RCC 7860 (cell line): ENCODE measurements at regions not wholly inside any gene's neighbourhood (a gene's known extent, or its start where the extent isn't known, plus 50 kb on each side); places are given as distances from the start of the nearest gene placed in this dataset.

Experiments
- DNase-seq: peaks from one replicate; pipeline ENCODE4 v3.0.0-alpha.2; 2015; ENCODE audit warnings: low spot score
- FAIRE-seq: peaks from 2 replicates; lab custom pipeline; 2012; peaks lifted over from hg19 to GRCh38; lab: Jason Lieb, UNC

- no peak for FAIRE-seq
- no peak for DNase-seq
Measured at GRCh38 chrX:122833230-122833629, 350.8 kb upstream of the GRIA3 start.

GRCh38 chrX:122835886-122836285 lies 348.2 kb upstream of the GRIA3 start:
- DNase-seq, result no peak
- FAIRE-seq, result no peak

- DNase-seq (no peak), FAIRE-seq (no peak)
Measured at GRCh38 chrX:122850326-122850725, 333.8 kb upstream of the GRIA3 start.

- FAIRE-seq (no peak), DNase-seq (no peak)
Measured at GRCh38 chrX:122856205-122856604, 327.9 kb upstream of the GRIA3 start.

- FAIRE-seq, result no peak
- DNase-seq, result no peak
Measured at GRCh38 chrX:122857734-122858133, 326.3 kb upstream of the GRIA3 start.

- FAIRE-seq (no peak), DNase-seq (no peak)
Measured at GRCh38 chrX:122863067-122863466, 321.0 kb upstream of the GRIA3 start.

GRCh38 chrX:122866532-122866931 lies 317.5 kb upstream of the GRIA3 start:
- DNase-seq, result peak; percentile 55
- no peak for FAIRE-seq

GRCh38 chrX:122868631-122869030 lies 315.4 kb upstream of the GRIA3 start:
- no peak for DNase-seq
- no peak for FAIRE-seq

- FAIRE-seq, result no peak
- peak; percentile 4 for DNase-seq
Measured at GRCh38 chrX:122869171-122869570, 314.9 kb upstream of the GRIA3 start.

GRCh38 chrX:122878269-122878668 lies 305.8 kb upstream of the GRIA3 start:
- FAIRE-seq (no peak), DNase-seq (no peak)

- FAIRE-seq, result no peak
Measured at GRCh38 chrX:122880952-122881351, 303.1 kb upstream of the GRIA3 start.

GRCh38 chrX:122890729-122891128 lies 293.3 kb upstream of the GRIA3 start:
- FAIRE-seq, result no peak
- no peak for DNase-seq

More at GRCh38 chrX:122880952-122881351, 303.1 kb upstream of the GRIA3 start:
- DNase-seq, result no peak

- FAIRE-seq, result no peak
Measured at GRCh38 chrX:122906726-122907125, 277.4 kb upstream of the GRIA3 start.

GRCh38 chrX:122907375-122907774 lies 276.7 kb upstream of the GRIA3 start:
- DNase-seq, result no peak

More at GRCh38 chrX:122906726-122907125, 277.4 kb upstream of the GRIA3 start:
- no peak for DNase-seq

GRCh38 chrX:122910697-122911096 lies 273.4 kb upstream of the GRIA3 start:
- DNase-seq (no peak), FAIRE-seq (no peak)

More at GRCh38 chrX:122907375-122907774, 276.7 kb upstream of the GRIA3 start:
- no peak for FAIRE-seq

GRCh38 chrX:122913134-122913533 lies 270.9 kb upstream of the GRIA3 start:
- FAIRE-seq, result no peak
- no peak for DNase-seq

GRCh38 chrX:122913764-122914163 lies 270.3 kb upstream of the GRIA3 start:
- DNase-seq (no peak), FAIRE-seq (no peak)

- FAIRE-seq, result no peak
- no peak for DNase-seq
Measured at GRCh38 chrX:122914256-122914655, 269.8 kb upstream of the GRIA3 start.

- DNase-seq (no peak), FAIRE-seq (no peak)
Measured at GRCh38 chrX:122934131-122934530, 249.9 kb upstream of the GRIA3 start.

GRCh38 chrX:122940199-122940598 lies 243.9 kb upstream of the GRIA3 start:
- FAIRE-seq, result no peak
- DNase-seq, result no peak

- FAIRE-seq (no peak), DNase-seq (no peak)
Measured at GRCh38 chrX:122941806-122942205, 242.3 kb upstream of the GRIA3 start.

GRCh38 chrX:122943918-122944317 lies 240.2 kb upstream of the GRIA3 start:
- no peak for DNase-seq
- no peak for FAIRE-seq

- FAIRE-seq (no peak), DNase-seq (no peak)
Measured at GRCh38 chrX:122945328-122945727, 238.8 kb upstream of the GRIA3 start.

- DNase-seq, result no peak
- FAIRE-seq, result no peak
Measured at GRCh38 chrX:122972604-122973003, 211.5 kb upstream of the GRIA3 start.
